ENCODE measurements at regions not wholly inside any gene's neighbourhood (a gene's known extent, or its start where the extent isn't known, plus 50 kb on each side); places are given as distances from the start of the nearest gene placed in this dataset.
"Not testable (repeated sequence)": the region's sequence is repeated elsewhere in the genome, so short reads cannot be mapped to it uniquely, and the experiment has no call there.

GRCh38 chr1:120271561-120272221, 95.4 kb upstream of the SEC22B start:
- H3K9me3 Mint-ChIP-seq; intact Hi-C loops (cut with micrococcal nuclease); H3K27ac Mint-ChIP-seq; H3K36me3 Mint-ChIP-seq (ENCODE audit: low read depth); H3K4me3 Mint-ChIP-seq (ENCODE audit: low read depth); H3K27me3 Mint-ChIP-seq (ENCODE audit: low read depth); DNase-seq (ENCODE audit: low spot score); H3K4me1 Mint-ChIP-seq (ENCODE audit: low read depth): not testable (repeated sequence)

- H3K27me3 Mint-ChIP-seq (ENCODE audit: low read depth); H3K27ac Mint-ChIP-seq; H3K4me3 Mint-ChIP-seq (ENCODE audit: low read depth); DNase-seq (ENCODE audit: low spot score); H3K9me3 Mint-ChIP-seq; H3K36me3 Mint-ChIP-seq (ENCODE audit: low read depth); H3K4me1 Mint-ChIP-seq (ENCODE audit: low read depth); intact Hi-C loops (cut with micrococcal nuclease): not testable (repeated sequence)
These were observed 91.7 kb upstream of the SEC22B start for GRCh38 chr1:120267894-120268551.

- H3K36me3 Mint-ChIP-seq (ENCODE audit: low read depth); H3K4me1 Mint-ChIP-seq (ENCODE audit: low read depth); DNase-seq (ENCODE audit: low spot score); H3K27me3 Mint-ChIP-seq (ENCODE audit: low read depth); intact Hi-C loops (cut with micrococcal nuclease); H3K27ac Mint-ChIP-seq; H3K4me3 Mint-ChIP-seq (ENCODE audit: low read depth); H3K9me3 Mint-ChIP-seq: not testable (repeated sequence)
These were observed 88.2 kb upstream of the SEC22B start for GRCh38 chr1:120264564-120264963.

- intact Hi-C loops (cut with micrococcal nuclease); H3K27me3 Mint-ChIP-seq (ENCODE audit: low read depth); H3K27ac Mint-ChIP-seq; DNase-seq (ENCODE audit: low spot score); H3K9me3 Mint-ChIP-seq; H3K4me1 Mint-ChIP-seq (ENCODE audit: low read depth); H3K4me3 Mint-ChIP-seq (ENCODE audit: low read depth); H3K36me3 Mint-ChIP-seq (ENCODE audit: low read depth): not testable (repeated sequence)
These were observed 86.8 kb upstream of the SEC22B start for GRCh38 chr1:120262791-120263751.

GRCh38 chr1:120257778-120258105, 81.4 kb upstream of the SEC22B start:
- H3K36me3 Mint-ChIP-seq (ENCODE audit: low read depth); H3K9me3 Mint-ChIP-seq; H3K27me3 Mint-ChIP-seq (ENCODE audit: low read depth); H3K27ac Mint-ChIP-seq; H3K4me1 Mint-ChIP-seq (ENCODE audit: low read depth); intact Hi-C loops (cut with micrococcal nuclease); H3K4me3 Mint-ChIP-seq (ENCODE audit: low read depth); DNase-seq (ENCODE audit: low spot score): not testable (repeated sequence)

GRCh38 chr1:120257064-120257777, 80.9 kb upstream of the SEC22B start:
- H3K27me3 Mint-ChIP-seq (ENCODE audit: low read depth); H3K4me3 Mint-ChIP-seq (ENCODE audit: low read depth); H3K4me1 Mint-ChIP-seq (ENCODE audit: low read depth); H3K36me3 Mint-ChIP-seq (ENCODE audit: low read depth); H3K27ac Mint-ChIP-seq; H3K9me3 Mint-ChIP-seq; DNase-seq (ENCODE audit: low spot score); intact Hi-C loops (cut with micrococcal nuclease): not testable (repeated sequence)

- H3K9me3 Mint-ChIP-seq; H3K4me3 Mint-ChIP-seq (ENCODE audit: low read depth); intact Hi-C loops (cut with micrococcal nuclease); H3K4me1 Mint-ChIP-seq (ENCODE audit: low read depth); H3K27me3 Mint-ChIP-seq (ENCODE audit: low read depth); H3K27ac Mint-ChIP-seq; H3K36me3 Mint-ChIP-seq (ENCODE audit: low read depth); DNase-seq (ENCODE audit: low spot score): not testable (repeated sequence)
These were observed 74.4 kb upstream of the SEC22B start for GRCh38 chr1:120250756-120251155.

GRCh38 chr1:120248726-120249427, 72.6 kb upstream of the SEC22B start:
- DNase-seq (ENCODE audit: low spot score); H3K4me1 Mint-ChIP-seq (ENCODE audit: low read depth); H3K36me3 Mint-ChIP-seq (ENCODE audit: low read depth); intact Hi-C loops (cut with micrococcal nuclease); H3K27me3 Mint-ChIP-seq (ENCODE audit: low read depth); H3K4me3 Mint-ChIP-seq (ENCODE audit: low read depth); H3K27ac Mint-ChIP-seq; H3K9me3 Mint-ChIP-seq: not testable (repeated sequence)

- DNase-seq (ENCODE audit: low spot score); H3K27ac Mint-ChIP-seq; H3K4me1 Mint-ChIP-seq (ENCODE audit: low read depth); intact Hi-C loops (cut with micrococcal nuclease); H3K9me3 Mint-ChIP-seq; H3K27me3 Mint-ChIP-seq (ENCODE audit: low read depth); H3K4me3 Mint-ChIP-seq (ENCODE audit: low read depth); H3K36me3 Mint-ChIP-seq (ENCODE audit: low read depth): not testable (repeated sequence)
These were observed 71.9 kb upstream of the SEC22B start for GRCh38 chr1:120248203-120248602.

GRCh38 chr1:120243867-120244266, 67.5 kb upstream of the SEC22B start:
- H3K27me3 Mint-ChIP-seq (ENCODE audit: low read depth); intact Hi-C loops (cut with micrococcal nuclease); H3K4me1 Mint-ChIP-seq (ENCODE audit: low read depth); H3K4me3 Mint-ChIP-seq (ENCODE audit: low read depth); H3K9me3 Mint-ChIP-seq; H3K36me3 Mint-ChIP-seq (ENCODE audit: low read depth); DNase-seq (ENCODE audit: low spot score); H3K27ac Mint-ChIP-seq: not testable (repeated sequence)

GRCh38 chr1:120242582-120242981, 66.3 kb upstream of the SEC22B start:
- H3K36me3 Mint-ChIP-seq (ENCODE audit: low read depth); DNase-seq (ENCODE audit: low spot score); H3K27ac Mint-ChIP-seq; H3K4me3 Mint-ChIP-seq (ENCODE audit: low read depth); H3K27me3 Mint-ChIP-seq (ENCODE audit: low read depth); H3K4me1 Mint-ChIP-seq (ENCODE audit: low read depth); intact Hi-C loops (cut with micrococcal nuclease); H3K9me3 Mint-ChIP-seq: not testable (repeated sequence)

GRCh38 chr1:120241868-120242267, 65.5 kb upstream of the SEC22B start:
- H3K9me3 Mint-ChIP-seq; H3K4me3 Mint-ChIP-seq (ENCODE audit: low read depth); H3K27me3 Mint-ChIP-seq (ENCODE audit: low read depth); H3K4me1 Mint-ChIP-seq (ENCODE audit: low read depth); intact Hi-C loops (cut with micrococcal nuclease); DNase-seq (ENCODE audit: low spot score); H3K36me3 Mint-ChIP-seq (ENCODE audit: low read depth); H3K27ac Mint-ChIP-seq: not testable (repeated sequence)
